Dendritic cell treated with granulocyte-macrophage colony-stimulating factor and Interleukin-4, amounts not matched to agents 40 ng/mL and 50 ng/mL, for 4 days (primary cell): ENCODE measurements at regions not wholly inside any gene's neighbourhood (a gene's known extent, or its start where the extent isn't known, plus 50 kb on each side); places are given as distances from the start of the nearest gene placed in this dataset.
"Not testable (repeated sequence)": the region's sequence is repeated elsewhere in the genome, so short reads cannot be mapped to it uniquely, and the experiment has no call there.

Experiments used
- H3K27ac Mint-ChIP-seq: one replicate; pipeline ENCODE4 v1.8.0; 2022; ENCODE audit warnings: mild to moderate bottlenecking, mixed read lengths
- H3K27me3 Mint-ChIP-seq: one replicate; pipeline ENCODE4 v1.8.0; 2022; ENCODE audit warnings: mild to moderate bottlenecking, mixed read lengths
- H3K36me3 Mint-ChIP-seq: one replicate; pipeline ENCODE4 v1.8.0; 2022; ENCODE audit warnings: low read depth, mixed read lengths
- H3K4me1 Mint-ChIP-seq: one replicate; pipeline ENCODE4 v1.8.0; 2022; ENCODE audit warnings: low read depth, mixed read lengths
- H3K4me3 Mint-ChIP-seq: one replicate; pipeline ENCODE4 v1.8.0; 2022; ENCODE audit warnings: mild to moderate bottlenecking, moderate library complexity, mixed read lengths
- H3K9me3 Mint-ChIP-seq: one replicate; pipeline ENCODE4 v1.8.0; 2022; ENCODE audit warnings: mixed read lengths
- intact Hi-C: fragments of 100-400 bp; cut with micrococcal nuclease; formaldehyde crosslinking; loops from one replicate; pipeline ENCODE4 v1.15.0; 2022

DNA sequence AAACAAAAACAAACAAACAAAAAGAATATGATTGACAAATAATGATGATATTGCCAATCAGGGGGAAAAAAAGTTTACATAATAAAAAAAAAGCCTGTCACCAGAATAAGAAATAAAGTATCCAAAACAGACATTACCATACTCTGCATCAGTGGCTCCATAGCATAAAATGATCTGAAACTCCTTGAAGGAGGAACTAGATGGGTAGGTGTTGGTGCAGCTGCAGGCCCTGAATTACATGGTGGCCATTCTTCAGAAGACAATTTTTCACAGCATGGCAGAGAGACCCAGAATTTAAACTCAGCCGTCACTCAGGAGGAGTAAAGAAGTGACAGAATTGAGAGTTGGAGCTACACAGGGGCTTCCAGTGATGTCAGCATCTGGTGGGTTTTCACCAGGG lies 60.2 kb downstream of the GLUL start:
- H3K4me1 Mint-ChIP-seq = peaks cover 15% of the 10 kb centered on the region
- no peaks in the 10 kb centered on the region for H3K9me3 Mint-ChIP-seq

GRCh38 chr1:182330303-182330702 lies 61.3 kb downstream of the GLUL start:
- Mint-ChIP-seq H3K9me3 (no peaks in the 10 kb centered on the region), H3K36me3 (no peaks in the 10 kb centered on the region), H3K4me1 (peaks cover 8% of the 10 kb centered on the region), H3K27me3 (peaks cover 2% of the 10 kb centered on the region), H3K4me3 (no peak overlapping the region), H3K27ac (no peak overlapping the region)
- intact Hi-C loops = no loop called here

More for the DNA sequence above, 60.2 kb downstream of the GLUL start:
- H3K36me3 Mint-ChIP-seq = no peaks in the 10 kb centered on the region
- no peak overlapping the region for H3K4me3 Mint-ChIP-seq
- peaks cover 4% of the 10 kb centered on the region for H3K27me3 Mint-ChIP-seq
- H3K27ac Mint-ChIP-seq = no peak overlapping the region
- intact Hi-C loops = no loop called here

GRCh38 chr1:182329471-182329870 lies 62.1 kb downstream of the GLUL start:
- Mint-ChIP-seq H3K4me3 (no peak overlapping the region), H3K27me3 (no peaks in the 10 kb centered on the region), H3K4me1 (peaks cover 8% of the 10 kb centered on the region), H3K27ac (no peak overlapping the region), H3K36me3 (no peaks in the 10 kb centered on the region), H3K9me3 (no peaks in the 10 kb centered on the region)
- intact Hi-C loops = no loop called here

DNA sequence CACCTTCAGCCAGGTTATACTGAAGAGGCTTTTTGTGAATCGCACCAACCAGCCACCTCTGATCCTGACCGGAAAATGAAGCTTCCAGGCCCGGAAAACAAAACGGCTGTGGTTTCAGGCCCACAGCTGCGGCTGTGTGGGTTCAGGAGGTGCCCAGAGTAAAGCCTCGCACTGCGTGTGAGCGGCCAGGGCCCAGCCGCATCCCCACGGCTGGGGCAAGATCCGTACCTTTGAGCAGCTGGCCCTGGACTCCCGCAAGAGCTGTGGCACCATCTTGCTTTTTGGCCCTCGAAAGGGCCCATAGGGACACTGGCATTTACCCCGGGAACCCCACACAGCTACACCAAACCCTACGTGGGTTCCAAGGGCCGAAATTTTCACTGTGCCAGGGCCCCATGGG lies 63.0 kb downstream of the GLUL start:
- Mint-ChIP-seq H3K36me3 (no peaks in the 10 kb centered on the region), H3K4me3 (no peak overlapping the region), H3K27ac (no peak overlapping the region)

DNA sequence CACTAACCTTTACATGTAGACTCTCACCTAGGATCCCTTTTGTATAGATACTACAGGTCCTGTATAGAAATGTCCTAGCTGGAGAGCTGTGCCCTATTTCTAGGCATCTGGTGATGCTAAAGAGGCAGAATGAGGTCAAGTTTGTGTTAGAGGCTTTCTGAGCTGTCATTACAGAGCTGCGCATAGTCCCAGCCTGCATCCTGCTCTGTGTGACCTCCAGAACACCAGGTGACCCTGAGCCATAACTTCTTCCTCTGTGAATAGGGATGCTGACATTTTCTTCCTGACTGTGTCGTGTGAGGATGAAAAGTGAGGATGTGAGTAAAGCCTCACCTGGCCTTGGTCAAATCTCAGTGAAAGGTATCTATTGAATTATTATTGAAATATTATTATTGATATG lies 66.3 kb downstream of the GLUL start:
- no peaks in the 10 kb centered on the region for H3K36me3 Mint-ChIP-seq
- intact Hi-C loops = no loop called here

More for the DNA sequence above, 63.0 kb downstream of the GLUL start:
- intact Hi-C loops = no loop called here
- no peaks in the 10 kb centered on the region for H3K9me3 Mint-ChIP-seq
- peaks cover 8% of the 10 kb centered on the region for H3K4me1 Mint-ChIP-seq
- no peaks in the 10 kb centered on the region for H3K27me3 Mint-ChIP-seq

DNA sequence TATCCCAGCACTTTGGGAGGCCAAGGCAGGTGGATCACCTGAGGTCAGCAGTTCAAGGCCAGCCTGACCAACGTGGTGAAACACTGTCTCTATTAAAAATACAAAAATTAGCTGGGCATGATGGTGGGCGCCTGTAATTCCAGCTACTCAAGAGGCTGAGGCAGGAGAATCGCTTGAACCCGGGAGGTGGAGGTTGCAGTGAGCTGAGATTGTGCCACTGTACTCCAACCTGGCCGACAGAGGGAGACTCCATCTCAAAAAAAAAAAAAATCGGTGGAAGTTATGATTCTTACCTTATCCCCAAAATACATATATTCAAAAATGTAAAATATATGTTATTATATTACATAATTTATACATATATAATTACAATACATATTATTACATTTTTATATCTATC lies 70.1 kb downstream of the GLUL start:
- H3K4me3 Mint-ChIP-seq, intact Hi-C loops, H3K36me3 Mint-ChIP-seq, H3K9me3 Mint-ChIP-seq, H3K27ac Mint-ChIP-seq, H3K27me3 Mint-ChIP-seq: not testable (repeated sequence)
- peaks cover 11% of the 10 kb centered on the region for H3K4me1 Mint-ChIP-seq

More for the DNA sequence above, 66.3 kb downstream of the GLUL start:
- Mint-ChIP-seq H3K9me3 (no peaks in the 10 kb centered on the region), H3K27ac (no peak overlapping the region), H3K27me3 (no peaks in the 10 kb centered on the region), H3K4me3 (no peak overlapping the region), H3K4me1 (no peaks in the 10 kb centered on the region)

- peaks cover 17% of the 10 kb centered on the region for H3K4me1 Mint-ChIP-seq
- intact Hi-C loops = no loop called here
- peaks cover 8% of the 10 kb centered on the region for H3K9me3 Mint-ChIP-seq
- H3K27ac Mint-ChIP-seq = peak overlapping the region; percentile 16
- H3K36me3 Mint-ChIP-seq = no peaks in the 10 kb centered on the region
- no peaks in the 10 kb centered on the region for H3K27me3 Mint-ChIP-seq
- no peak overlapping the region for H3K4me3 Mint-ChIP-seq
Observed at GRCh38 chr1:182317611-182318161, 73.9 kb downstream of the GLUL start.

DNA sequence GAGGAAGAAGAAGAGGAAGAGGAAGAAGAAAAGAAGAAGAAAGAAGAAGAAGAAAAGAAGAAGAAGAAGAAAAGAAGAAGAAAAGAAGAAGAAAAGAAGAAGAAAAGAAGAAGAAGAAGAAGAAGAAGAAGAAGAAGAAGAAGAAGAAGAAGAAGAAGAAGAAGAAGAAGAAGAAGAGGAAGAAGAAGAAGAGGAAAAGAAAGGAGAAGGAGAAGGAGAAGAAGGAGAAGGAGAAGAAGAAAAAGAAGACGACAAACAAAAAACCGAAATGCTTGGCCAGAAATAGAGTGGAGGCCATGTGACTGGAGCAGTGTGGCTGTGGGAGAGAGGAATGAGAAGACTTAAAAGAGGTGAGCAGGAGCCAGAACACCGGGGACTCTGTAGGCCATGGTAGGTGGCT lies 75.1 kb downstream of the GLUL start:
- H3K27ac Mint-ChIP-seq, H3K36me3 Mint-ChIP-seq, H3K9me3 Mint-ChIP-seq, H3K27me3 Mint-ChIP-seq, intact Hi-C loops, H3K4me3 Mint-ChIP-seq: not testable (repeated sequence)
- H3K4me1 Mint-ChIP-seq = peaks cover 17% of the 10 kb centered on the region

DNA sequence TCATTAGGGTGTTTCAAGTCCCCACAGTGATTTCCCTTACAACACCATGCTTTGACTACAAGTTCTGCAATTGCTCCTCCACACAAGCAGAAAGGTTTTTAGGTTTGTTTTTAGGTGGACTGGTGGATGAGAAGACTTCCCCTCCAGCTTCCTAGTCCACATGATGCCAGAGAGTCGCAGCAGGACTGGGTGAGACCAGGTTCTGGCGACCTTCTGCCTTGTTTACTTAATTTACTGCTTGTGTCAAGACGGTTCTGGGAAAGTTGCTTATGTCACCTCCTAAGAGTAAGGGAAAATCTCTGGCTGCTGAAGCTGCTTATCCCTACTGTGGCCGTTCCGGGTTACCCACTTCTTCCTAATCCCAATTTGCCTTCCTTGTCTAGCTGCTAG lies 76.4 kb downstream of the GLUL start:
- no peak overlapping the region for H3K27ac Mint-ChIP-seq
- no peak overlapping the region for H3K4me3 Mint-ChIP-seq
- H3K36me3 Mint-ChIP-seq = no peaks in the 10 kb centered on the region
- H3K9me3 Mint-ChIP-seq = peaks cover 8% of the 10 kb centered on the region
- intact Hi-C loops = no loop called here
- peaks cover 17% of the 10 kb centered on the region for H3K4me1 Mint-ChIP-seq
- no peaks in the 10 kb centered on the region for H3K27me3 Mint-ChIP-seq

- intact Hi-C loops = no loop called here
- H3K4me1 Mint-ChIP-seq = peaks cover under 1% of the 10 kb centered on the region
- no peaks in the 10 kb centered on the region for H3K36me3 Mint-ChIP-seq
- H3K4me3 Mint-ChIP-seq = no peak overlapping the region
- H3K9me3 Mint-ChIP-seq = no peaks in the 10 kb centered on the region
- no peaks in the 10 kb centered on the region for H3K27me3 Mint-ChIP-seq
- H3K27ac Mint-ChIP-seq = no peak overlapping the region
Observed at GRCh38 chr1:182309631-182310351, 81.8 kb downstream of the GLUL start.

DNA sequence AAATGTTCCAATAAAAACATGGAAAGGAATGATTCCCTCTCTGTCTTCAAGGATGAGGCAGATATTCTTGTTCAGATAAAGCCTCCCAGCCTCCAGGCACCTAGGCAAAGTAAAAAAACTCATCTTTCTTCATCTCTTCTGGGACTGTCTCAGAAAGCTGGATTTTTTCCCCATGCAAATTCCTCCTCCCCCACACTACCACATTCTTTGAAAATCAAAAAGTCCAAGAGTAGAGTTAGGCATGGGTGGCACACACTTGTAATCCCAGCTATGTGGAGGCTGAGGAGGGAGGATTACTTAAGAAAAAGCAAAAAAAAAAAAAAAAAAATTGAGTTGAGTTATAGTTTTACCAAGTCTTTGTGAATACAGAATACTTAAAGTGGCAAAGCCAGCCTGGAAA lies 82.8 kb downstream of the GLUL start:
- no peak overlapping the region for H3K27ac Mint-ChIP-seq
- no peaks in the 10 kb centered on the region for H3K27me3 Mint-ChIP-seq
- H3K36me3 Mint-ChIP-seq = no peaks in the 10 kb centered on the region
- no peak overlapping the region for H3K4me3 Mint-ChIP-seq
- H3K9me3 Mint-ChIP-seq = no peaks in the 10 kb centered on the region
- H3K4me1 Mint-ChIP-seq = peaks cover 10% of the 10 kb centered on the region
- intact Hi-C loops = no loop called here

DNA sequence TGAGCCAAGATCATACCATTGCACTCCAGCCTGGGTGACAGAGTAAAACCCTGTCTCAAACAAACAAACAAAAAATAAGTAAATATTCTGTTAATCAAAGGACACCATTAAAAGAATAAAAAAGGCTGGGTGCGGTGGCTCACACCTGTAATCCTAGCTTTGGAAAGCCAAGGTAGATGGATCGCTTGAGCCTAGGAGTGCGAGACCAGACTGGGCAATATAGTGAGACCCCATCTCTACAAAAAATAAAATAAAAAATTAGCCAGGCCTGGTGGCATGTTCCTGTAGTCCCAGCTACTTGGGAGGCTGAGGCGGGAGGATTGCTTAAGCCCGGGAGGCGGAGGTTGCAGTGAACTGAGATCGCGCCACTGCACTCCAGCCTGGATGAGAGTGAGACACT lies 84.1 kb downstream of the GLUL start:
- H3K4me3 Mint-ChIP-seq, H3K27ac Mint-ChIP-seq, H3K36me3 Mint-ChIP-seq, H3K9me3 Mint-ChIP-seq, intact Hi-C loops, H3K27me3 Mint-ChIP-seq: not testable (repeated sequence)
- H3K4me1 Mint-ChIP-seq = peaks cover 23% of the 10 kb centered on the region

DNA sequence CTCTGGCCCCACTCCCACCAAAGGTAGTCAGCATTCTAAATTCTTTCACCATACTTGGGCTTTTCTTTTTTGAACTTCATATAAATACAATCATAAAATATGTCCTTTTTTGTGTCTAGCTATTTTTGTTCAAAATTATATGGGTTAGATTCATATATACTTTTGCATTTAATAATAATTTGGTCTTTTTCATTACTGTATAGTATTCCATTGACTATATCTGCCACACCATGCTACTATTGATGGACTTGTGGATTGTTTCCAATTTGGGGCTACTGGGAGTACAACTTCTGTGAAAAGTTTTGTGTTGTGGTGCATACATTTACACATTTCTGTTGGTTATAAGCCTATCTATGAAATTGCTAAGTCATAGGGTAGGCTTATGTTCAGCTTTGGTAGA lies 85.7 kb downstream of the GLUL start:
- H3K4me1 Mint-ChIP-seq = peaks cover 36% of the 10 kb centered on the region
- no peaks in the 10 kb centered on the region for H3K36me3 Mint-ChIP-seq
- no peaks in the 10 kb centered on the region for H3K9me3 Mint-ChIP-seq
- no peaks in the 10 kb centered on the region for H3K27me3 Mint-ChIP-seq
- intact Hi-C loops = no loop called here
- no peak overlapping the region for H3K27ac Mint-ChIP-seq
- no peak overlapping the region for H3K4me3 Mint-ChIP-seq

DNA sequence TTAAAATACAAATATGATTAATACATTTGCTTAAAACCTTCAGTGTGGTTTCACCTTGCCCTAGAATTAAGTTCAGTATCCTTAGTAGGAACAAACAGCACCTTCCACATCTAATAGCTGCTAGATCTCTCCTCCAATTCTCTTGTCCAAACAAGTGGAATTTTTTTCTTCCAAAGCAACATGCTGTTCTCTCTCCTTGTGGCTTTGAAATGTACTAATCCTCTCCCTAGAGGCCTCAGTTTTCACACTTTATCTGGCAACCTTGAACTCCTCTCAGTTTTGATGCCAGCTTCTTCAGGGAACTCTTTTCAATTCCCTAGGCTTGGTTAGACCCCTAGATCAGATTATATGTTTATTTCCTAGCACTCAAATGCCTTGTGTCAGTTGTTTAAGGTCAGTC lies 87.0 kb downstream of the GLUL start:
- Mint-ChIP-seq H3K27me3 (no peaks in the 10 kb centered on the region), H3K36me3 (no peaks in the 10 kb centered on the region), H3K4me1 (peaks cover 48% of the 10 kb centered on the region), H3K9me3 (no peaks in the 10 kb centered on the region), H3K27ac (no peak overlapping the region), H3K4me3 (no peak overlapping the region)
- intact Hi-C loops = no loop called here

DNA sequence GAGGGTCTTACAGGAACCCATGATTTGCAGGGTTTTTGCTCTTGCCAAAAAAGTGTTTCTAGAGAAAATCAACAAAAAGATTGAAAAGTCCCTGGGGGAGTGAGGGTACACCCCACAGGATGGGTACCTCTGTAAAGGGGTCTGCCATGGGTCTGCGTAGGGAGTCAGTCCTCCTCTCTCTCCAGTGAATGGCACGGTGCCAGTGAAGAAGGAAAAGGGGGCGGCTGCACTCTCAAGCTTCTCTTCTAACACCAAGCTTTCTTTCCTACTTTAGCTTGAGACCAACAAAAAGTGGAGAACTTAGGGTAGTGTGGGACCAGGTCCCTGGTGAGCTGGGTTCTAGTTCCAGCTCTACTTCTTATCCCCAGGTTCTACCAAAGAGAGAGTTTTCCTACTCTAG lies 87.4 kb downstream of the GLUL start:
- Mint-ChIP-seq H3K9me3 (no peaks in the 10 kb centered on the region), H3K4me3 (no peak overlapping the region), H3K27ac (no peak overlapping the region), H3K4me1 (peaks cover 52% of the 10 kb centered on the region), H3K27me3 (no peaks in the 10 kb centered on the region), H3K36me3 (no peaks in the 10 kb centered on the region)
- intact Hi-C loops = no loop called here
